IMR-90 (cell line): ENCODE measurements at regions not wholly inside any gene's neighbourhood (a gene's known extent, or its start where the extent isn't known, plus 50 kb on each side); places are given as distances from the start of the nearest gene placed in this dataset.

Source experiments
- BHLHE40 ChIP-seq: fragments of 150-350 bp; IDR thresholded peaks from 2 replicates; pipeline ENCODE4 v1.6.1; 2016; ENCODE audit warnings: mild to moderate bottlenecking, low read depth, low read length
- CEBPB ChIP-seq: IDR thresholded peaks from 2 replicates; pipeline ENCODE4 v1.6.1; 2012; ENCODE audit warnings: low read depth, low read length, improper control_type of control experiment
- CHD1 ChIP-seq: IDR thresholded peaks from 2 replicates; pipeline ENCODE4 v1.6.1; 2012; ENCODE audit warnings: low read depth, low read length, improper control_type of control experiment
- CTCF ChIP-seq: conservative IDR thresholded peaks from 2 replicates; pipeline ENCODE4 v1.5.1; 2012; ENCODE audit warnings: mild to moderate bottlenecking, low read depth, low read length, improper control_type of control experiment
- ELK1 ChIP-seq: fragments of 150-350 bp; IDR thresholded peaks from 2 replicates; pipeline ENCODE4 v1.6.1; 2016; ENCODE audit warnings: low read depth, mild to moderate bottlenecking, low read length, moderate library complexity, borderline replicate concordance
- MAFK ChIP-seq: IDR thresholded peaks from 2 replicates; pipeline ENCODE4 v1.6.1; 2012; ENCODE audit warnings: low read depth, low read length, improper control_type of control experiment
- MAZ ChIP-seq: IDR thresholded peaks from 2 replicates; pipeline ENCODE4 v1.6.1; 2012; ENCODE audit warnings: low read depth, mild to moderate bottlenecking, low read length, improper control_type of control experiment, moderate library complexity, borderline replicate concordance
- MXI1 ChIP-seq: IDR thresholded peaks from 2 replicates; pipeline ENCODE4 v1.6.1; 2012; ENCODE audit warnings: low read depth, mild to moderate bottlenecking, low read length, moderate library complexity, borderline replicate concordance
- POLR2A ChIP-seq: IDR thresholded peaks from 2 replicates; pipeline ENCODE4 v1.6.1; 2012; ENCODE audit warnings: mild to moderate bottlenecking, low read depth, low read length
- RAD21 ChIP-seq: IDR thresholded peaks from 2 replicates; pipeline ENCODE4 v1.6.1; 2012; ENCODE audit warnings: low read length, improper control_type of control experiment
- RCOR1 ChIP-seq: IDR thresholded peaks from 2 replicates; pipeline ENCODE4 v1.6.1; 2012; ENCODE audit warnings: mild to moderate bottlenecking, low read length, improper control_type of control experiment; ENCODE audit not compliant: insufficient replicate concordance
- RFX5 ChIP-seq: IDR thresholded peaks from 2 replicates; pipeline ENCODE4 v1.8.0; 2012; ENCODE audit warnings: low read depth, mild to moderate bottlenecking, low read length, moderate library complexity

GRCh38 chr5:16271851-16272250, 92.3 kb upstream of the MARCHF11 start:
- TF ChIP-seq CTCF (no peak), POLR2A (no peak), CEBPB (no peak), MAFK (no peak), CHD1 (no peak), MAZ (no peak), BHLHE40 (no peak), ELK1 (no peak), RFX5 (no peak), RAD21 (no peak), RCOR1 (no peak), MXI1 (no peak)
